ENCODE measurements at regions not wholly inside any gene's neighbourhood (a gene's known extent, or its start where the extent isn't known, plus 50 kb on each side); places are given as distances from the start of the nearest gene placed in this dataset.

DNA sequence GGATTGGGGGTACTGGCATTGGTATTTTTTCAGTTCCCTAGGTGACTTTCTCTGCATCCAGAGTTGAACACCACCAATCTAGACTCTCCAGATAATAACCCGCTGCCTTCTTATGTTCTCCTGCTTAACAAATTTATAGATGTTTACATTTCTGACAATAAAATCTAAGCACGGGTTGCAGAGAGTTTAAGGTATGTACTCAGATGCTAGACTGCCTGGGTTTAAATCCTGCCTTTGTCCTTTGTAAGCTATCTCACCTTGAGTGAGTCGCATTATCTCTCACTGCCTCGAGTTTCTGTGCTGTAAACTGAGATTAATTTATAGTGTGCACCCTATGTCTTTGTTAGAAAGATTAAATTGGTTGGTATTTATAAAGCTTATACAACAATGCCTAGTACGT, 131.4 kb upstream of the ARGLU1 start:
- Histone ChIP-seq H3K27me3 (replicated peaks; ENCODE audit: control insufficient read depth, insufficient read depth, low read length) (no peaks in the 10 kb centered on the region), H3K4me3 (replicated peaks; ENCODE audit: low read depth, low read length) (no peak overlapping the region), H3K36me3 (ENCODE audit: control insufficient read depth, insufficient read depth, low read length) (no peaks in the 10 kb centered on the region)
- DNase-seq (ENCODE audit: extremely low read depth, insufficient read length) = no peak
- TF ChIP-seq, protein P1, sequence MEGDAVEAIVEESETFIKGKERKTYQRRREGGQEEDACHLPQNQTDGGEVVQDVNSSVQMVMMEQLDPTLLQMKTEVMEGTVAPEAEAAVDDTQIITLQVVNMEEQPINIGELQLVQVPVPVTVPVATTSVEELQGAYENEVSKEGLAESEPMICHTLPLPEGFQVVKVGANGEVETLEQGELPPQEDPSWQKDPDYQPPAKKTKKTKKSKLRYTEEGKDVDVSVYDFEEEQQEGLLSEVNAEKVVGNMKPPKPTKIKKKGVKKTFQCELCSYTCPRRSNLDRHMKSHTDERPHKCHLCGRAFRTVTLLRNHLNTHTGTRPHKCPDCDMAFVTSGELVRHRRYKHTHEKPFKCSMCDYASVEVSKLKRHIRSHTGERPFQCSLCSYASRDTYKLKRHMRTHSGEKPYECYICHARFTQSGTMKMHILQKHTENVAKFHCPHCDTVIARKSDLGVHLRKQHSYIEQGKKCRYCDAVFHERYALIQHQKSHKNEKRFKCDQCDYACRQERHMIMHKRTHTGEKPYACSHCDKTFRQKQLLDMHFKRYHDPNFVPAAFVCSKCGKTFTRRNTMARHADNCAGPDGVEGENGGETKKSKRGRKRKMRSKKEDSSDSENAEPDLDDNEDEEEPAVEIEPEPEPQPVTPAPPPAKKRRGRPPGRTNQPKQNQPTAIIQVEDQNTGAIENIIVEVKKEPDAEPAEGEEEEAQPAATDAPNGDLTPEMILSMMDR (IDR thresholded peaks at IDR 0.05; ENCODE audit: insufficient read depth, low read length, poor library complexity, severe bottlenecking) = no peak

DNA sequence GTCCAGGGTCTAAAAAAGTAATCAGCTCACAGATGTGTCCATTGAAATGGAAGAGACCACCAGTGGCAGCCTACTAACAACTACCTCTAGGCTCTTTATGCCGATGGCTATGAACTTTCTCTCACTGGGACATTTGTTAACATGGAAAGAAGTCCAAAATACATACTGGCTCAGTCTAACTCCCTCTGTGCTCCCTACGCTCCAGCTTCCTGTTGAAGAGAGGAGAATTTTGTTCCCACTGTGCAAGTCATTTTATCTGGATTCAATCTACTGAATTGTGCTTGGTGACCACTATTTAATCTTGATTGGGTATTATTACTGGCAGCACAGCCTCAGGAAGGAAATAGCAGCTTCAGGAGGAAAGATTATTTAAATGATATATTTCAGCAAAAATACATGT, 128.8 kb upstream of the ARGLU1 start:
- no peaks in the 10 kb centered on the region for H3K27me3 ChIP-seq (replicated peaks; ENCODE audit: control insufficient read depth, insufficient read depth, low read length)
- no peak for DNase-seq (ENCODE audit: extremely low read depth, insufficient read length)
- TF ChIP-seq, protein P1 (IDR thresholded peaks at IDR 0.05; ENCODE audit: insufficient read depth, low read length, poor library complexity, severe bottlenecking) = no peak
- no peak overlapping the region for H3K4me3 ChIP-seq (replicated peaks; ENCODE audit: low read depth, low read length)
- H3K36me3 ChIP-seq (ENCODE audit: control insufficient read depth, insufficient read depth, low read length) = no peaks in the 10 kb centered on the region

DNA sequence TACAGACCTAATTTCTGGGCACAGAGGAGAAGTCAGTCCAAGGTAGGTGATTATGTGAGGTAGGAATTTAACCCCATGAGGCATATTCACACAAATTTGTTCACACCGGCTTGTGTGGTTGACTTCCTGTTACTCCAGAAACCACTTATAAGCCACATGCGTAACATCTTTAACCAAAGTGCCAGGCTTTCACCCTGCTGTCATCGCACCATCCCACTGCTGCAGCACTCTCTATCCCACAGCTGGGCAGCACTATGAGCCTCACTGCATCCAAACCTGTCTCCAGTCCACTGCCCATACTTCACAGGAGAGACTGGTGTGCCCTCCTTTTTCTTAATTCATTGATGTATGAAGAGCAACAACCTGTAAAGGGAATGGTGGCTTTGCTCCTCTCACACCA, 128.2 kb upstream of the ARGLU1 start:
- no peaks in the 10 kb centered on the region for H3K27me3 ChIP-seq (replicated peaks; ENCODE audit: control insufficient read depth, insufficient read depth, low read length)
- DNase-seq (ENCODE audit: extremely low read depth, insufficient read length) = no peak
- H3K36me3 ChIP-seq (ENCODE audit: control insufficient read depth, insufficient read depth, low read length) = no peaks in the 10 kb centered on the region
- TF ChIP-seq, protein P1 (IDR thresholded peaks at IDR 0.05; ENCODE audit: insufficient read depth, low read length, poor library complexity, severe bottlenecking) = no peak
- no peak overlapping the region for H3K4me3 ChIP-seq (replicated peaks; ENCODE audit: low read depth, low read length)

DNA sequence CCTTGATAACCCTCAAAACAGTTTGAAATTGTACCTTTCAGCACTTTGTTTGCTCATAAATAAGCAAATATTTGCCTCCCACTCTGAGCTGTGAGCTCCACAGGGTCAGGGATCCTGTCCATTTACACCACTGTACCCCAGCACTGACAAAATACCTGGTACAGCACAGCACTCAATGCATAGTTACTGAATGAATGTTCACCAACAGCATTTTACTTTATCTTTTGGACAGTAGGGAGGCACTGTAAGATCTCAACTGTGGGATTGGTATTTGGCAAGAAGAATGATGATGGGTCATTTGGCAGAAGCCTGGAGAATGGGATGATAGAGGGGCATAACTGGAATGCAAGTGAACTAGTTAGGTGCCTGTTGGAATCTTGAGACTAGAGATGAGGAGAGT, 127.2 kb upstream of the ARGLU1 start:
- Histone ChIP-seq H3K36me3 (ENCODE audit: control insufficient read depth, insufficient read depth, low read length) (no peaks in the 10 kb centered on the region), H3K4me3 (replicated peaks; ENCODE audit: low read depth, low read length) (no peak overlapping the region), H3K27me3 (replicated peaks; ENCODE audit: control insufficient read depth, insufficient read depth, low read length) (no peaks in the 10 kb centered on the region)
- TF ChIP-seq, protein P1 (IDR thresholded peaks at IDR 0.05; ENCODE audit: insufficient read depth, low read length, poor library complexity, severe bottlenecking) = no peak
- DNase-seq (ENCODE audit: extremely low read depth, insufficient read length) = no peak

DNA sequence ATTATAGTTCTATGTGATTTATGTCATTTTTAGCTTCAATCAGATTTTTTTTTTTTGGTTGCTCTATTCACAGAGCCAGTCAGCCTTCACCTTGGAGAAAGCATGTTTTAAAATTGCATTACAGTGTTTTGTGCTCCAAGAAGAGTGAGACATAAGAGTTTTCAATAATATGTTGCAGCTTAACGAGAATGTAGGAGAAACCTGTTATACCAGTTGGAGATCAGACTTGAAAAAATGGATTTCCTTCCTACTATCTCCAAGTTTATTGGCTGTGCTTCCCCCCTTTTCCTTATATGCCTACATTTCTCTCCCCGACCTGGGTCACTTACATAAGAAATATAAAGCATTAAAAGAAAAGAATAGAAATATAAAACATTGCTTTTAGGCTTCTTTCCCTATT, 123.9 kb upstream of the ARGLU1 start:
- no peaks in the 10 kb centered on the region for H3K36me3 ChIP-seq (ENCODE audit: control insufficient read depth, insufficient read depth, low read length)
- TF ChIP-seq, protein P1 (IDR thresholded peaks at IDR 0.05; ENCODE audit: insufficient read depth, low read length, poor library complexity, severe bottlenecking) = no peak
- no peak overlapping the region for H3K4me3 ChIP-seq (replicated peaks; ENCODE audit: low read depth, low read length)
- no peak for DNase-seq (ENCODE audit: extremely low read depth, insufficient read length)
- H3K27me3 ChIP-seq (replicated peaks; ENCODE audit: control insufficient read depth, insufficient read depth, low read length) = no peaks in the 10 kb centered on the region

DNA sequence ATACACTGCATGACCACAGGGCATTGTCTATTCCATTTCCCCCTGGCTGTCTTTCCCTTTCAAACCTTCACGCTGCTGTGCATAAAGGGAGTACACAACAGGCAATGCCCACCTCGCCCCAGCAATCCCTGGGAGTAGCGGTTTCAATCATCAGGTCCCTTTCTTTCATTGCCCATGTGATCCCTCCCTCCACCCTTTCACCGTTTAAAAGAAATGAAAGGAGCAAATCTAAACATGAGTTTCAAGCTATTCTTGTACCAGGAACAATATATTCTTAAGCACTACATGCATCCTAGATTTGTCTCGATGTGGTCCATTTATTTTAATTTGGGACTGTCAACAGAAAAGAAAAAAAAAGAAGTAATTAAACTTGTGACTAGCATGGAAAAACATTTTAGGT, 123.4 kb upstream of the ARGLU1 start:
- no peaks in the 10 kb centered on the region for H3K27me3 ChIP-seq (replicated peaks; ENCODE audit: control insufficient read depth, insufficient read depth, low read length)
- no peak overlapping the region for H3K4me3 ChIP-seq (replicated peaks; ENCODE audit: low read depth, low read length)
- DNase-seq (ENCODE audit: extremely low read depth, insufficient read length) = no peak
- TF ChIP-seq, protein P1 (IDR thresholded peaks at IDR 0.05; ENCODE audit: insufficient read depth, low read length, poor library complexity, severe bottlenecking) = no peak
- no peaks in the 10 kb centered on the region for H3K36me3 ChIP-seq (ENCODE audit: control insufficient read depth, insufficient read depth, low read length)
